IgD-negative memory B cell (primary cell): ENCODE measurements at regions not wholly inside any gene's neighbourhood (a gene's known extent, or its start where the extent isn't known, plus 50 kb on each side); places are given as distances from the start of the nearest gene placed in this dataset.

Experiments used
- H3K27ac Mint-ChIP-seq, 3 donors: one replicate each; pipeline ENCODE4 v1.8.0; 2020 to 2022; ENCODE audit warnings: mild to moderate bottlenecking in 3 of 3, mixed read lengths in 3 of 3, moderate library complexity in 1 of 3
- H3K27me3 Mint-ChIP-seq: one replicate; pipeline ENCODE4 v1.8.0; 2021; ENCODE audit warnings: mixed read lengths
- H3K36me3 Mint-ChIP-seq: one replicate; pipeline ENCODE4 v1.8.0; 2020; ENCODE audit warnings: mild to moderate bottlenecking, mixed read lengths
- H3K4me1 Mint-ChIP-seq, 3 donors: one replicate each; pipeline ENCODE4 v1.8.0; 2020 to 2022; ENCODE audit warnings: mixed read lengths in 3 of 3, mild to moderate bottlenecking in 1 of 3
- H3K4me3 Mint-ChIP-seq, 4 donors: one replicate each; pipeline ENCODE4 v1.8.0; 2020 to 2022; ENCODE audit warnings: mild to moderate bottlenecking in 4 of 4, mixed read lengths in 4 of 4, moderate library complexity in 3 of 4
- H3K9me3 Mint-ChIP-seq, 3 donors: one replicate each; pipeline ENCODE4 v1.8.0; 2020 to 2021; ENCODE audit warnings: mixed read lengths in 3 of 3, mild to moderate bottlenecking in 1 of 3

- H3K4me3 Mint-ChIP-seq: no peak overlapping the region
- H3K27me3 Mint-ChIP-seq: peaks cover 7% of the 10 kb centered on the region
- peaks cover 0 to 2% (median 0%) of the 10 kb centered on the region in 3 donors for H3K9me3 Mint-ChIP-seq
- H3K27ac Mint-ChIP-seq: no peak overlapping the region
- peaks cover 0 to 3% (median 0%) of the 10 kb centered on the region in 3 donors for H3K4me1 Mint-ChIP-seq
- no peaks in the 10 kb centered on the region for H3K36me3 Mint-ChIP-seq
Measured at GRCh38 chr1:14522926-14523241, 75.6 kb upstream of the KAZN start.

DNA sequence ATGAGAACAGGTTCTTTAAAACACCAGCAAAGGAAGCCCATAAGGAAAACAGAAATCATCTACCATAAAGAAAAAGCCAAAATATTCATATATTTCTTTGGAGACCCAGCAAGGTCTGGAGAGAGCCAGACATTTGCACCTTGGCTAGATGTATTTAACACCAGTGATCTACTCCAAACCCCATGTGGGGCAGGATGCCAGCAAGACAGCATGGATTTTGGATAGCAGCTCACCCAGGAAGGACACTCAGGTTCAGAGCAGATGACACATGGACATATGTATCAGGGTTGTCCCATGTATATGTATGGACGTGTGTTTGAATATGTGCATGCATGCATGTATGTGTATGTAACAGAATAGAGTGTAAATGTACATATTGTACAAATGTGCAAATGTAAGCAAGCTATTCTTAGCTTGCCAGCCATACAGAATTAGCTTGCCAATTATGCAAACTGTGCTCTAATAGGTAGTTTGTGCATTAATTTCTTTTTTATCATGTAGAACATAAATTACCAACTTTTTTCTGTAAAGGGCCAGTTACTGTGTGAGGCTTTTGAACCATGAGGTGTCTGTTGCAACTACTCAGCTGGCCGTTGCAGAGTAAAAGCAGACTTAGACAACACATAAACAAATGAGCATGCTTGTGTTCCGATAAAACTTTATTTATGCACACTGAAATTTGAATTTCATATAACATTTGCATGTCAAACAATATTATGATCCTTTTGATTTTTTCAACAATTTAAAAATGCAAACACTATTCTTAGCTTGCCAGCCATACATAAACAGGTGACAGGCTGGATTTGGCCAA lies 73.5 kb upstream of the KAZN start:
- H3K27me3 Mint-ChIP-seq: peaks cover 5% of the 10 kb centered on the region

GRCh38 chr1:14529475-14529874 lies 69.0 kb upstream of the KAZN start:
- peaks cover 0 to 1% (median 0%) of the 10 kb centered on the region in 3 donors for H3K4me1 Mint-ChIP-seq
- no peaks in the 10 kb centered on the region for H3K36me3 Mint-ChIP-seq
- H3K27ac Mint-ChIP-seq: no peak overlapping the region
- H3K9me3 Mint-ChIP-seq: peaks cover 0 to 2% (median 0%) of the 10 kb centered on the region in 3 donors
- no peak overlapping the region for H3K4me3 Mint-ChIP-seq
- no peaks in the 10 kb centered on the region for H3K27me3 Mint-ChIP-seq

More for the DNA sequence above, 73.5 kb upstream of the KAZN start:
- no peak overlapping the region for H3K27ac Mint-ChIP-seq
- peaks cover 0 to 2% (median 2%) of the 10 kb centered on the region in 3 donors for H3K9me3 Mint-ChIP-seq
- no peak overlapping the region for H3K4me3 Mint-ChIP-seq
- H3K4me1 Mint-ChIP-seq: peaks cover 0 to 3% (median 0%) of the 10 kb centered on the region in 3 donors
- no peaks in the 10 kb centered on the region for H3K36me3 Mint-ChIP-seq

DNA sequence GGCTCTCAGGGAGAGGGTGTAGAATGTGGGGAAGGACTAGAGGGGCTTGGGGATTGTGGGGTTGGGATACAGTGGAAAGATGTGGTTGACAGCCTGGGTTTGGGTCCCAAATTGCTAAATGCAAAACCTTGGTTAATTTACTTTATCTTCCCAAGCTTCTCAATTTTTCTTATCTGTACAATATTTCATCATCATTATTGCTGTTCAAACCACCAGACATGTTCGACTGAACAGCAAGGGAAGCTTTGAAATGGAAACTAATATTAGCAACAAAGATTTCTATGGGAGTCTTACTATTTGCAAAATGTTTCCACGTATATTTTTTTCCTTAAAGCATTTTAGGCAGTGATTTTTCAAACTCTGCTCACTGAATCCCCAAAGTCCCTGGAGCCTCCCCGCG lies 67.0 kb upstream of the KAZN start:
- Mint-ChIP-seq H3K4me1 (peaks cover 0 to under 1% (median 0%) of the 10 kb centered on the region in 3 donors), H3K27me3 (no peaks in the 10 kb centered on the region), H3K36me3 (no peaks in the 10 kb centered on the region), H3K4me3 (no peak overlapping the region), H3K9me3 (peaks cover 0 to 4% (median 0%) of the 10 kb centered on the region in 3 donors), H3K27ac (no peak overlapping the region)

DNA sequence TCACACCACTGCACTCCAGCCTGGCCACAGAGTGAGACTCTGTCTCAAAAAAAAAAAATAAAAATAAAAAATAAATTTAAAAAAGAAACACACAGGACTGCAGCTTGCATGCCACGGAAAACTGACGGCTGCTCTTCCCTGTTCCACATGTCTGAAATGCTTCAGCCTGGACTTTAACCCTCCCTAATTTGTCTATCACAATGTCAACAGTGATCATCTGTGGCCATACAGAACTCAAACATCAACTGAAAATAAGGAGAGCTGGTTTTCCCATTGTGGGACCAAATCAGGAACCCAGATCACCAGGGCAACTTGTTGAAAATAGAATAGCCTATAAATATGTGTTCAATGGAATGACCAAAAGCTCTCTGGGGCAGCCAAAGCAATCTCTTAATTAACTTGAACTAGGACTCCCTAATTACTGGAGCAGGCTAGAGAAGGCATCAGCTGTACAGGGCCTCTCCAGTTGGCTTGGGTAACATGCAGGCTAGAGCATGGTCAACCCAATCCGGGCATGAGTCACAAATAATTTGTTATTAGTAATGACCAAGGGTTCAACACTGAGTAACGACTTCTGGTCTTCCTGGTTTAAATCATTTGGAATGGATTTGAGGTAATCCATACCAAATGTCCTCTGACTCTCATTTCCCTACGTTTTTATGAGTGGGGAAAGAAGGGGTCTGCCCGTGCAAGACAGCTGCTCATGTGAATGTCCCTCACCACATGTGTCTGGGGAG lies 62.7 kb upstream of the KAZN start:
- H3K36me3 Mint-ChIP-seq: no peaks in the 10 kb centered on the region
- no peak overlapping the region for H3K27ac Mint-ChIP-seq
- H3K4me1 Mint-ChIP-seq: peaks cover 0 to 5% (median 0%) of the 10 kb centered on the region in 3 donors
- H3K27me3 Mint-ChIP-seq: peaks cover 9% of the 10 kb centered on the region
- H3K9me3 Mint-ChIP-seq: peaks cover 0 to 3% (median 0%) of the 10 kb centered on the region in 3 donors
- no peak overlapping the region for H3K4me3 Mint-ChIP-seq

- peaks cover 17% of the 10 kb centered on the region for H3K27me3 Mint-ChIP-seq
- no peaks in the 10 kb centered on the region for H3K36me3 Mint-ChIP-seq
- no peak overlapping the region for H3K4me3 Mint-ChIP-seq
- H3K27ac Mint-ChIP-seq: no peak overlapping the region
- peaks cover 0 to 5% (median 1%) of the 10 kb centered on the region in 3 donors for H3K4me1 Mint-ChIP-seq
- H3K9me3 Mint-ChIP-seq: peaks cover 0 to 3% (median 2%) of the 10 kb centered on the region in 3 donors
Measured at GRCh38 chr1:14538335-14538734, 60.1 kb upstream of the KAZN start.

- Mint-ChIP-seq H3K4me1 (peaks cover 0 to 5% (median 1%) of the 10 kb centered on the region in 3 donors), H3K9me3 (peaks cover 0 to 3% (median 2%) of the 10 kb centered on the region in 3 donors), H3K27me3 (peaks cover 17% of the 10 kb centered on the region), H3K4me3 (no peak overlapping the region), H3K36me3 (no peaks in the 10 kb centered on the region), H3K27ac (no peak overlapping the region)
Measured at GRCh38 chr1:14539309-14539708, 59.2 kb upstream of the KAZN start.

GRCh38 chr1:14539953-14540563 lies 58.4 kb upstream of the KAZN start:
- Mint-ChIP-seq H3K27me3 (peaks cover 19% of the 10 kb centered on the region), H3K4me1 (peaks cover 0 to 5% (median 1%) of the 10 kb centered on the region in 3 donors), H3K4me3 (peak overlapping the region in 1 of 4 donors; percentile 33), H3K27ac (no peak overlapping the region), H3K9me3 (peaks cover 0 to 2% (median 2%) of the 10 kb centered on the region in 3 donors), H3K36me3 (no peaks in the 10 kb centered on the region)

DNA sequence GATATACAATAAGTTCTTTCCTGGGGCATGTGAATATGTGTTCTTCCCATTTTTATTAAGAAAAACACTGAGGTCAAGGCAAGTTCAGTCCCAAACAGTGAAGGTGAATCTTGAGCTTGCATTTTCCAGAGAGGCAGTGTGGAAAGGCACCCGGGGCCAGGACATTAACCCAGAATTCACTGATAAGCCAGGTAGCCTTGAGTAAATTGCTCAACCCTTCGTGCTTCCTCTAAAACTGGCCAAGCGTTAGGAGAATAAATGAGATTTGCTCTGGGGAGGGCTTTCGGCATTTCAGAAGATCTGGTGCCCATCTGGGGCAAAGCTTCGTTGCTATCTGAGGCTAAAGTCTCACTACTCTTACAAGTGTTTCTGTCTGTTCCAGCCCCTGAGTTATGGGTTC lies 57.1 kb upstream of the KAZN start:
- H3K4me1 Mint-ChIP-seq: peaks cover 0 to 5% (median 1%) of the 10 kb centered on the region in 3 donors
- H3K36me3 Mint-ChIP-seq: no peaks in the 10 kb centered on the region
- no peak overlapping the region for H3K4me3 Mint-ChIP-seq
- peak overlapping the region in 1 of 3 donors; percentile 39 for H3K27ac Mint-ChIP-seq
- peaks cover 2 to 6% (median 2%) of the 10 kb centered on the region in 3 donors for H3K9me3 Mint-ChIP-seq
- peaks cover 19% of the 10 kb centered on the region for H3K27me3 Mint-ChIP-seq

DNA sequence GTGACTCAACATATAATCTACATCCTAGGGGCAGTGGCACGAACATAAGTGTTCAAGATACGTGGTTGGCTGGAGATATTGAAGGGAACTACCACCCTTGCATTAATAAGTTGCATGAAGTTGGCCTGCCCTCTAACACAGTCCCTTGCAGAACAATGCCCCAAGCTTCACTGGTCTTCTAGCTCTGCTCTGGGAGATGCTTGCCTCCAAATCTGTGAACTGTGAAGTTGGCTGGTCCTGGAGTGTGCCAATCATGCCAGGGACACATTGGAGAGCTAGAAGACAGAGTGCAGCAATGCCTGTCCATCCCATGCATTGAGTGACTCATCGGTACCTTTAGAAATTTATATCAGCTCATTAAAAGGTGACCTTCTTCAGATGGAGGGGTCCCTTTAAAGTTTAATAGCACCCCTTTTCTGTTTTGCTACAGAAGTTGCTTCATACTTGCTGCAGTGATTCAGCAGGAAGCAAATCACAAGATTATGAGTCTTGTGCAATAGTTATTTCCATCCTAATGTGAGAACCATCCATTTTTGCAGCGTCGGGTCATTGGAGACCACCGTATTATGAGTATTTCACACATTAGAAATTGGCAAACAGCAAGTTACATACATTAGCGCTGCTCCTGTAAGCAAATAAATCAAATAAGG lies 55.2 kb upstream of the KAZN start:
- no peak overlapping the region for H3K4me3 Mint-ChIP-seq
- no peak overlapping the region for H3K27ac Mint-ChIP-seq
- peaks cover 19% of the 10 kb centered on the region for H3K27me3 Mint-ChIP-seq
- H3K9me3 Mint-ChIP-seq: peaks cover 0 to 6% (median 2%) of the 10 kb centered on the region in 3 donors
- H3K36me3 Mint-ChIP-seq: no peaks in the 10 kb centered on the region
- peaks cover 0 to 5% (median 1%) of the 10 kb centered on the region in 3 donors for H3K4me1 Mint-ChIP-seq

- Mint-ChIP-seq H3K4me1 (peaks cover 0 to 5% (median 1%) of the 10 kb centered on the region in 3 donors), H3K36me3 (no peaks in the 10 kb centered on the region), H3K27me3 (peaks cover 19% of the 10 kb centered on the region), H3K27ac (no peak overlapping the region), H3K4me3 (no peak overlapping the region), H3K9me3 (peaks cover 0 to 6% (median 2%) of the 10 kb centered on the region in 3 donors)
Measured at GRCh38 chr1:14544319-14544718, 54.2 kb upstream of the KAZN start.

DNA sequence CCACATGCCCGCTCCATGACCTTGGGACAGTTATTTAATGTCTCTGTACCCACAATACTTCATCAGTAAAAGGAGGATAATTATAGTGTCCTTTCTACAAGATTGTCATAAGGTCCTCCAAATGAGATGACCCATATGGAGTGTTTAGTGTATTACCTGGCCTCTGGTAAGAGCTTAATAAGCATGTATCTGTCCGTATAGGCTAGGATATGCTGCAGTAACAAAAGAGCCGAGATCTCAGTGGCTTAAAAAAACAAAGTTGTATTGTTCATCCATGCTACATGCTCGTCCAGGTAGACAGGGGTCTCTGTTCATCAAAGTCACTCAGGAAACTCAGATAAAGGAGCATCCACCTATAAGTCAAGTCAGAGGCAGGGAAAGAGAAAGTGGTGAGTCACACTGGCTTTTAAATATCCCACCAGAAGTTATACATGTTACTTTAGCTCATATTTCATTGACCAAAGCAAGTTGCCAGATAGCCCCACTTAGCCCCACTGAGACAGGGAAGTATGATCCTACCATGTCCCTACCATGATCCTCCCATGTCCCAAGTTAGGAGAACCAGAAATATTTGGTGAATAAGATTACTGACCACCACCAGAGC lies 53.0 kb upstream of the KAZN start:
- H3K27ac Mint-ChIP-seq: no peak overlapping the region
- H3K36me3 Mint-ChIP-seq: no peaks in the 10 kb centered on the region
- peaks cover 0 to 6% (median 2%) of the 10 kb centered on the region in 3 donors for H3K9me3 Mint-ChIP-seq
- peaks cover 0 to 1% (median 1%) of the 10 kb centered on the region in 3 donors for H3K4me1 Mint-ChIP-seq
- H3K27me3 Mint-ChIP-seq: peaks cover 13% of the 10 kb centered on the region
- H3K4me3 Mint-ChIP-seq: no peak overlapping the region

GRCh38 chr1:14546416-14546815 lies 52.1 kb upstream of the KAZN start:
- Mint-ChIP-seq H3K4me1 (peaks cover 0 to 1% (median 0%) of the 10 kb centered on the region in 3 donors), H3K27ac (no peak overlapping the region), H3K9me3 (peaks cover 0 to 6% (median 2%) of the 10 kb centered on the region in 3 donors), H3K4me3 (no peak overlapping the region), H3K36me3 (no peaks in the 10 kb centered on the region), H3K27me3 (peaks cover 11% of the 10 kb centered on the region)
